A549 (cell line): ENCODE measurements at regions not wholly inside any gene's neighbourhood (a gene's known extent, or its start where the extent isn't known, plus 50 kb on each side); places are given as distances from the start of the nearest gene placed in this dataset.

Experiments used
- ATAC-seq, 2 experiments: fragments of 200-7000 bp in 1 of 2; fragments of >200 bp in 1 of 2; cut with Nextera tagmentation in 1 of 2; cut with Tn5 transposase in 1 of 2; 3 replicates each; pipeline versions ENCODE4 v1.8.0 to v1.9.1; 2018 to 2020; ENCODE audit warnings: mild to moderate bottlenecking in 1 of 2, moderate library complexity in 1 of 2
- CTCF ChIA-PET: fragments of 300-600 bp; sonication (Branson Sonifier 250); formaldehyde crosslinking; extraction: SDS; loops from one replicate; lab custom pipeline; 2021; ENCODE audit warnings: antibody characterized with exemption, inconsistent platforms; lab: Yijun Ruan, JAX
- POLR2A ChIA-PET: fragments of 350-600 bp; formaldehyde crosslinking; extraction: SDS; loops from one replicate; lab custom pipeline; 2021; ENCODE audit warnings: antibody characterized with exemption, inconsistent platforms; lab: Yijun Ruan, JAX
- DNase-seq, 2 experiments: peaks; one replicate each; pipeline versions ENCODE4 v3.0.0 to v3.0.0-alpha.2; 2011 to 2016; ENCODE audit warnings: low read depth in 1 of 2, low spot score in 1 of 2
- FAIRE-seq: peaks from 2 replicates; lab custom pipeline; 2011; peaks lifted over from hg19 to GRCh38; lab: Jason Lieb, UNC
- H3K27ac ChIP-seq, 2 experiments: fragments of >200 bp; sonication (Bioruptor Twin); formaldehyde crosslinking; 3 replicates each; pipeline ENCODE4 v1.5.1; 2016 to 2017
- H3K4me1 ChIP-seq: fragments of >200 bp; sonication (Bioruptor Twin); formaldehyde crosslinking; 3 replicates; pipeline ENCODE4 v1.6.1; 2016
- H3K4me2 ChIP-seq: fragments of >200 bp; sonication (Bioruptor Twin); formaldehyde crosslinking; 3 replicates; pipeline ENCODE4 v1.6.1; 2016
- H3K4me3 ChIP-seq: fragments of >200 bp; sonication (Bioruptor Twin); formaldehyde crosslinking; 3 replicates; pipeline ENCODE4 v1.5.1; 2016
- H3K9me3 ChIP-seq: fragments of >200 bp; sonication (Bioruptor Twin); formaldehyde crosslinking; 3 replicates; pipeline ENCODE4 v1.6.1; 2016
- BHLHE40 ChIP-seq: IDR thresholded peaks from 2 replicates; pipeline ENCODE4 v1.6.1; 2012; ENCODE audit warnings: low read depth, low read length, inconsistent platforms
- CBX2 ChIP-seq: fragments of 200-600 bp; sonication (generic); IDR thresholded peaks from 2 replicates; pipeline ENCODE4 v1.6.1; 2016; ENCODE audit warnings: low read depth, mild to moderate bottlenecking, borderline replicate concordance
- CBX8 ChIP-seq: fragments of 200-600 bp; sonication (generic); IDR thresholded peaks from 2 replicates; pipeline ENCODE4 v1.6.1; 2016
- CTCF ChIP-seq: fragments of >200 bp; sonication (Bioruptor Twin); formaldehyde crosslinking; IDR thresholded peaks from 3 replicates; pipeline ENCODE4 v1.5.1; 2016
- E2F6 ChIP-seq: IDR thresholded peaks from 2 replicates; pipeline ENCODE4 v1.6.1; 2012; ENCODE audit warnings: low read depth, borderline replicate concordance
- EHMT2 ChIP-seq: fragments of 200-600 bp; sonication (generic); IDR thresholded peaks from 2 replicates; pipeline ENCODE4 v1.6.1; 2016; ENCODE audit warnings: antibody characterized with exemption, low read depth, mild to moderate bottlenecking, moderate library complexity
- HES2 ChIP-seq: fragments of >200 bp; sonication (Bioruptor Twin); formaldehyde crosslinking; IDR thresholded peaks from 2 replicates; pipeline ENCODE4 v1.6.1; 2016
- HMGXB4 ChIP-seq: fragments of 250-450 bp; sonication (Bioruptor Pico); IDR thresholded peaks from 2 replicates; pipeline ENCODE4 v1.5.0; 2021; ENCODE audit warnings: mild to moderate bottlenecking, moderate library complexity, borderline replicate concordance
- HOXA7 ChIP-seq: fragments of 250-450 bp; sonication (Bioruptor Pico); IDR thresholded peaks from 2 replicates; pipeline ENCODE4 v1.5.0; 2020; ENCODE audit warnings: mild to moderate bottlenecking, moderate library complexity
- HOXB13 ChIP-seq: fragments of 250-450 bp; sonication (Bioruptor Pico); IDR thresholded peaks from 2 replicates; pipeline ENCODE4 v1.5.0; 2020; ENCODE audit warnings: low read depth, mild to moderate bottlenecking, moderate library complexity
- HOXB5 ChIP-seq: fragments of 250-450 bp; sonication (Bioruptor Pico); IDR thresholded peaks from 2 replicates; pipeline ENCODE4 v1.5.0; 2020; ENCODE audit warnings: mild to moderate bottlenecking, moderate library complexity
- KDM1A ChIP-seq: fragments of 200-600 bp; sonication (generic); IDR thresholded peaks from 2 replicates; pipeline ENCODE4 v1.6.1; 2016; ENCODE audit warnings: low read depth, mild to moderate bottlenecking
- KDM5A ChIP-seq: fragments of 200-600 bp; sonication (generic); IDR thresholded peaks from 2 replicates; pipeline ENCODE4 v1.6.1; 2016; ENCODE audit warnings: antibody characterized with exemption, mild to moderate bottlenecking
- MAFK ChIP-seq: fragments of 450-650 bp; IDR thresholded peaks from 2 replicates; pipeline ENCODE4 v1.6.1; 2014; ENCODE audit not compliant: partially characterized antibody
- MAZ ChIP-seq: fragments of 150-350 bp; IDR thresholded peaks from 2 replicates; pipeline ENCODE4 v1.6.1; 2014; ENCODE audit warnings: antibody characterized with exemption, low read depth, low read length, borderline replicate concordance
- NR3C1 ChIP-seq: fragments of >200 bp; sonication (Bioruptor Twin); formaldehyde crosslinking; IDR thresholded peaks from 3 replicates; pipeline ENCODE4 v1.6.1; 2017
- RARB ChIP-seq: fragments of 250-450 bp; sonication (Bioruptor Pico); IDR thresholded peaks from 2 replicates; pipeline ENCODE4 v1.8.0; 2021; ENCODE audit warnings: mild to moderate bottlenecking, moderate library complexity
- RFX5 ChIP-seq: fragments of 450-650 bp; IDR thresholded peaks from 2 replicates; pipeline ENCODE4 v1.7.1; 2014; ENCODE audit warnings: antibody characterized with exemption, mild to moderate bottlenecking, moderate library complexity
- SMC3 ChIP-seq: fragments of >200 bp; sonication (Bioruptor Twin); formaldehyde crosslinking; IDR thresholded peaks from 3 replicates; pipeline ENCODE4 v1.6.1; 2018; ENCODE audit warnings: inconsistent platforms
- SREBF2 ChIP-seq: fragments of 450-650 bp; IDR thresholded peaks from 2 replicates; pipeline ENCODE4 v1.6.1; 2014; ENCODE audit warnings: mild to moderate bottlenecking, moderate library complexity
- TFCP2L1 ChIP-seq: fragments of 250-450 bp; sonication (Bioruptor Pico); IDR thresholded peaks from 2 replicates; pipeline ENCODE4 v1.5.0; 2021; ENCODE audit warnings: mild to moderate bottlenecking
- ZNF302 ChIP-seq: fragments of 250-450 bp; sonication (Bioruptor Pico); IDR thresholded peaks from 2 replicates; pipeline ENCODE4 v1.9.0; 2021; ENCODE audit warnings: inconsistent platforms, mild to moderate bottlenecking, moderate library complexity
- WGBS: methylation state at CpG from one replicate; pipeline ENCODE4 v1.1.6; 2017; ENCODE audit errors: missing lambda C conversion rate; 5-methylcytosine and 5-hydroxymethylcytosine counted together

GRCh38 chr6:141624301-141624700 lies 508.4 kb upstream of the GJE1 start:
- POLR2A ChIA-PET: no interaction called here
- TF ChIP-seq SMC3 (no peak), RFX5 (no peak), CTCF (no peak), BHLHE40 (no peak), NR3C1 (no peak), TFCP2L1 (CRISPR knock-in tag) (no peak), CBX8 (no peak), HOXA7 (no peak), CBX2 (no peak), MAFK (no peak), KDM5A (no peak), SREBF2 (no peak), ZNF302 (CRISPR knock-in tag) (no peak), HMGXB4 (CRISPR knock-in tag) (no peak), E2F6 (no peak), HOXB13 (CRISPR knock-in tag) (no peak), EHMT2 (no peak)
- CTCF ChIA-PET: no interaction called here
- no peak for DNase-seq
- H3K9me3 ChIP-seq: no peaks in the 10 kb centered on the region
- no peak overlapping the region for H3K4me3 ChIP-seq
- ATAC-seq: no peak
- WGBS: 78% methylated on average over 3 of the region's 3 CpGs
- no peak overlapping the region for H3K27ac ChIP-seq
- no peak for FAIRE-seq
- H3K4me1 ChIP-seq: no peaks in the 10 kb centered on the region
- no peak overlapping the region for H3K4me2 ChIP-seq

GRCh38 chr6:141618180-141618581 lies 514.5 kb upstream of the GJE1 start:
- H3K4me3 ChIP-seq: no peak overlapping the region
- ATAC-seq (no peak), FAIRE-seq (no peak), DNase-seq (no peak)
- TF ChIP-seq KDM1A (no peak), HES2 (no peak), HOXB5 (no peak)
- H3K9me3 ChIP-seq: no peaks in the 10 kb centered on the region
- no peaks in the 10 kb centered on the region for H3K4me1 ChIP-seq
- 90% methylated on average over 4 of the region's 31 CpGs for WGBS
- ChIA-PET POLR2A (no interaction called here), CTCF (no interaction called here)
- H3K4me2 ChIP-seq: no peak overlapping the region
- H3K27ac ChIP-seq: no peak overlapping the region

- Histone ChIP-seq H3K9me3 (no peaks in the 10 kb centered on the region), H3K27ac (no peak overlapping the region), H3K4me1 (no peaks in the 10 kb centered on the region), H3K4me3 (no peak overlapping the region), H3K4me2 (no peak overlapping the region)
- ATAC-seq (peak in 1 of 2 experiments; percentile 41; a peak in 2 of 6 replicates), FAIRE-seq (no peak), DNase-seq (peak in 1 of 2 experiments; percentile 11)
- TF ChIP-seq MAZ (no peak), RARB (no peak), NR3C1 (no peak)
- ChIA-PET POLR2A (no interaction called here), CTCF (interaction anchor here (0.9 kb wide), 1 partner anchor 65 kb away, joined by 3 read pairs; no protein-coding TSS in a partner anchor)
- 12% methylated on average over 5 of the region's 5 CpGs for WGBS
Measured at GRCh38 chr6:141610741-141611140, 522.0 kb upstream of the GJE1 start.
